Right hindlimb (tissue), 1 donor: ENCODE measurements at regions not wholly inside any gene's neighbourhood (a gene's known extent, or its start where the extent isn't known, plus 50 kb on each side); places are given as distances from the start of the nearest gene placed in this dataset.
A peak's percentile ranks its signal among the peaks of the same experiment; 100 is the strongest.

ENCODE experiments used
- DNase-seq: peaks from one replicate; pipeline ENCODE4 v3.0.0-alpha.2; 2018

GRCh38 chr6:134706806-134707205 lies 243.1 kb downstream of the ALDH8A1 start:
- no peak for DNase-seq

GRCh38 chr6:134706153-134706552 lies 243.7 kb downstream of the ALDH8A1 start:
- no peak for DNase-seq

- no peak for DNase-seq
These were observed 246.7 kb downstream of the ALDH8A1 start for GRCh38 chr6:134703206-134703605.

- DNase-seq = no peak
These were observed 247.6 kb downstream of the ALDH8A1 start for GRCh38 chr6:134702279-134702678.

GRCh38 chr6:134701301-134701700 lies 248.6 kb downstream of the ALDH8A1 start:
- DNase-seq = no peak

- no peak for DNase-seq
These were observed 251.7 kb downstream of the ALDH8A1 start for GRCh38 chr6:134698228-134698627.

GRCh38 chr6:134692008-134692407 lies 257.9 kb downstream of the ALDH8A1 start:
- DNase-seq = no peak

- DNase-seq = no peak
These were observed 258.7 kb downstream of the ALDH8A1 start for GRCh38 chr6:134691180-134691579.

GRCh38 chr6:134690048-134690447 lies 259.9 kb downstream of the ALDH8A1 start:
- DNase-seq = no peak

- DNase-seq = no peak
These were observed 260.3 kb downstream of the ALDH8A1 start for GRCh38 chr6:134689641-134690040.

- no peak for DNase-seq
These were observed 260.7 kb downstream of the ALDH8A1 start for GRCh38 chr6:134689177-134689576.

GRCh38 chr6:134686071-134686470 lies 263.8 kb downstream of the ALDH8A1 start:
- DNase-seq = no peak

- no peak for DNase-seq
These were observed 265.5 kb downstream of the ALDH8A1 start for GRCh38 chr6:134684423-134684795.

- DNase-seq = no peak
These were observed 266.0 kb downstream of the ALDH8A1 start for GRCh38 chr6:134683783-134684422.

- DNase-seq = no peak
These were observed 269.5 kb downstream of the ALDH8A1 start for GRCh38 chr6:134680433-134680832.

GRCh38 chr6:134680021-134680420 lies 269.9 kb downstream of the ALDH8A1 start:
- no peak for DNase-seq

GRCh38 chr6:134678436-134678889 lies 271.4 kb downstream of the ALDH8A1 start:
- peak; percentile 81 for DNase-seq

GRCh38 chr6:134676307-134677281 lies 273.3 kb downstream of the ALDH8A1 start:
- DNase-seq = no peak

- DNase-seq = no peak
These were observed 274.5 kb downstream of the ALDH8A1 start for GRCh38 chr6:134675110-134676054.

- no peak for DNase-seq
These were observed 275.3 kb downstream of the ALDH8A1 start for GRCh38 chr6:134674562-134674961.

GRCh38 chr6:134669485-134669884 lies 280.4 kb downstream of the ALDH8A1 start:
- no peak for DNase-seq

- DNase-seq = no peak
These were observed 282.8 kb downstream of the ALDH8A1 start for GRCh38 chr6:134667111-134667510.

- DNase-seq = no peak
These were observed 283.8 kb downstream of the ALDH8A1 start for GRCh38 chr6:134666125-134666524.
